ENCODE measurements at regions not wholly inside any gene's neighbourhood (a gene's known extent, or its start where the extent isn't known, plus 50 kb on each side); places are given as distances from the start of the nearest gene placed in this dataset.

GRCh38 chr2:35858216-35858615 is 497.4 kb upstream of the CRIM1 start:
- no peak for DNase-seq (ENCODE audit: extremely low read depth, low read depth)
- H3K4me3 ChIP-seq (replicated peaks; ENCODE audit: low read depth, low read length): no peak overlapping the region
- no peak for TF ChIP-seq CTCF (IDR thresholded peaks at IDR 0.05; ENCODE audit: low read depth, low read length, missing control alignments)

- DNase-seq (ENCODE audit: extremely low read depth, low read depth): no peak
- H3K4me3 ChIP-seq (replicated peaks; ENCODE audit: low read depth, low read length): no peak overlapping the region
- TF ChIP-seq CTCF (IDR thresholded peaks at IDR 0.05; ENCODE audit: low read depth, low read length, missing control alignments): no peak
Observed at GRCh38 chr2:35857498-35857897, 498.1 kb upstream of the CRIM1 start.

DNA sequence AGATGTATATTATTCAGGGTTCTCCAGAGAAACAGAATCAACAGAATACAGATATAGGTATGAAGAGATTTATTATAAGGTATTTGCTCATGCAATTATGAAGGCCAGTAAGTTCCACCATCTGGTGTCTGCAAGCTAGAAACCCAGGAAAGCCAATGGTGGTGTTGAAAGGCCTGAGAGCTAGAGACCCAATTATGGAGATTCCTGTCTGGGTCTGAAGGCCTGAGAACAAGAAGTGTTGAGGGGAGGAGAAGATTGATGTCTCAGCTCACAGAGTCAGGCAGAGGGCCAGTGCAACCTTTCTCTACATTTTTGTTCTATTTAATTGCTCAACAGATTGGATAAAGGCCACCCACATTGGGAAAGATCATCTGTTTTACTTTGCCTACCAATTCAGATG is 524.2 kb upstream of the CRIM1 start:
- no peak overlapping the region for H3K4me3 ChIP-seq (replicated peaks; ENCODE audit: low read depth, low read length)
- DNase-seq (ENCODE audit: extremely low read depth, low read depth): no peak
- no peak for TF ChIP-seq CTCF (IDR thresholded peaks at IDR 0.05; ENCODE audit: low read depth, low read length, missing control alignments)

- DNase-seq (ENCODE audit: extremely low read depth, low read depth): no peak
- no peak for TF ChIP-seq CTCF (IDR thresholded peaks at IDR 0.05; ENCODE audit: low read depth, low read length, missing control alignments)
- H3K4me3 ChIP-seq (replicated peaks; ENCODE audit: low read depth, low read length): no peak overlapping the region
Observed at GRCh38 chr2:35830833-35831232, 524.7 kb upstream of the CRIM1 start.

GRCh38 chr2:35827086-35827485 is 528.5 kb upstream of the CRIM1 start:
- H3K4me3 ChIP-seq (replicated peaks; ENCODE audit: low read depth, low read length): no peak overlapping the region
- TF ChIP-seq CTCF (IDR thresholded peaks at IDR 0.05; ENCODE audit: low read depth, low read length, missing control alignments): no peak
- no peak for DNase-seq (ENCODE audit: extremely low read depth, low read depth)

DNA sequence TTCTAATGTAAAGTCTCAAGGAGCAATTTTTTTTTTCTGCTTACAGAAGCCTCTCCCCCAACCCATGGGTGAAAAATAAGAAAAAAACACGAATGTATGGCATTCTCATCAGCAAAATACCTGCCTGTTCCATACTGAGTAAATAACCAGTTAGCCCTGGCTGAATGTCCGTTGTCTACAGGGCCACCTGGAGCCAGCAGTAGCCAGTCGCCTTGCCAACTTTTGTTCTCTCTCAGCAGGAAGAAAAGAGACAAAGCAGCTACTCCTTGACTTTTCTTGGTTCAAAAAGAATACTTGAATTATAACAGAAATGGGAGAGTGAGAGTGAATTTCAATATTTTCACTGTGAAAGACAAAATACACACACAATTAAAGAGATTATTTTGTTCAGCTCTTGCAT is 532.9 kb upstream of the CRIM1 start:
- no peak for TF ChIP-seq CTCF (IDR thresholded peaks at IDR 0.05; ENCODE audit: low read depth, low read length, missing control alignments)
- H3K4me3 ChIP-seq (replicated peaks; ENCODE audit: low read depth, low read length): no peak overlapping the region
- no peak for DNase-seq (ENCODE audit: extremely low read depth, low read depth)

DNA sequence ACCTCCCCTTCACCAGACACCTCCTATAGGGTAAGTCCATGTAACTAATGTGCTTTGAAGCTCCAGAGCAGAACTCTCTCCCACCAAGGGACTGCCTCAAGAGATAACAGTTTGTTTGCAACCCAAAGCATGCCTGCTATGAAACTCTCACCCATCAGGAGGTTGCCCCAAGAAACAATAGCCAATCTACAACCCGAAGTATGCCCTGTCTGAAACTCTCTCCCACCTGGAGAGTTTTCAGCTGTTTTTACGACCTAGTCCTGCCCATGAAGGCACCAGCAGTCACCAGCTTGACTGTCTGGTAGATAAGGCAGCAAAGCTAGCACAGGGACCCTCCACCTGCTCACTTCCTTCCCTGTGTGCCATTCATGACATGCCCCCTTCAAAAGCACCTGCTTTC is 533.9 kb upstream of the CRIM1 start:
- H3K4me3 ChIP-seq (replicated peaks; ENCODE audit: low read depth, low read length): no peak overlapping the region
- DNase-seq (ENCODE audit: extremely low read depth, low read depth): no peak
- no peak for TF ChIP-seq CTCF (IDR thresholded peaks at IDR 0.05; ENCODE audit: low read depth, low read length, missing control alignments)

Data from HFF-Myc (cell line).